H4 (cell line): ENCODE measurements at regions not wholly inside any gene's neighbourhood (a gene's known extent, or its start where the extent isn't known, plus 50 kb on each side); places are given as distances from the start of the nearest gene placed in this dataset.
"Not testable (repeated sequence)": the region's sequence is repeated elsewhere in the genome, so short reads cannot be mapped to it uniquely, and the experiment has no call there.

ENCODE experiments used
- DNase-seq: peaks from one replicate; pipeline ENCODE4 v3.0.0-alpha.2; 2015; ENCODE audit warnings: low spot score

DNA sequence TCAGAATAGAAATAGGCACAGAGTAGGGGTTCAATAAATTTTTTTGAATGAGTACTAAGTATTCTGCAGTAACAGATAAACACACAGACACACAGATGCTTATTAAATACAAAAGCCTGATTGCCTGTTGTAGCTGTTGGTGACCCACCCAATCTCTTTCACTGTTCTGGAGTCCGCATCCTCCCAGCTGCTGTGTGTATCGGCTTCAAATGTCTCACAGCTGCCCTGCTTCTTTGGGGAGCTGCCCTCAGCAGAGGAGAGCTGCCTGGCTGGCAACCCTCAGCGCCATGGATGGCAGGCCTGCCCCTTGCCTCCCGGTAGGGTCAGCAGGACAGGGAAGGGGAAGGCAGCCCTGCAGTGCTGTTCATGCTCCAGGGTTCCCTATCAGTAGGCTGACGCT is 50.5 kb upstream of the PRNP start:
- DNase-seq, result no peak

DNA sequence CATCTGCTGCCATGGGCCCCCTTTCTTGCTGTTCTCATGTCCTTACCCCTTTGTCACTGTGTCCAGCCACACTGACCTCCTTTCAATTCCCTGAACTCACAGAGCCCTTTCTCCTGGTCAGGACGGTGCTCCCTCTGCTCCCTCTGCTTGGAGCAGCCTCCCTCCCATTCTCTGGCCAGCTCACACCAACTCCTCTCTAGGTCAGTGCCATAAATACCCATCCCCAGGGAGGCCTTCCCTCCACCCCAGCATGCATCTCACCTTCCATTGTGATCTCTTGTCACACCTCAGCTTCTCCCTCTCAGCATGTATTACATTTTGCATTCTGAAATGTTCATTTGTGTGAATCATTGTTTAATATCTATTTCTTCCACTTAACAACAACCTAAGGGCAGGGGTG is 50.9 kb upstream of the PRNP start:
- no peak for DNase-seq

DNA sequence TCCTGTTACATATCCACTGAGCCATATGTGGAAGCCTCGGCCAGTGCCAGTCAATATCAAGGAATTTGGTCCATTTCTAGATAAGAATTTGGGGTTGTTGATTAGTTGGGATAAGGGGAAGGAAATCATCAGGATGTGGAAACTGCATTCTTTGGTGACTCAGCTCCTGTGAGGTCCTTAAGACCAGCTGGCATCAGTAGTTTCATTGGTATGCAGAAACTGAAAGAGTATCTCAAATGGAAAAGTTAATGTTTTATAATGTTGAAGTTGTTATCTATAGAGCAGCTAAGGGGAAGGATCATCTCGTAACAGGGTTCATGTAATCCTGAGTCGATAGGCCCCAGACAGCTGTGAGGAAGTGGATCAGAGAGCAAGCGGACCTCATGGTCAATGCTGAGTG is 52.5 kb upstream of the PRNP start:
- peak; percentile 65 for DNase-seq

DNA sequence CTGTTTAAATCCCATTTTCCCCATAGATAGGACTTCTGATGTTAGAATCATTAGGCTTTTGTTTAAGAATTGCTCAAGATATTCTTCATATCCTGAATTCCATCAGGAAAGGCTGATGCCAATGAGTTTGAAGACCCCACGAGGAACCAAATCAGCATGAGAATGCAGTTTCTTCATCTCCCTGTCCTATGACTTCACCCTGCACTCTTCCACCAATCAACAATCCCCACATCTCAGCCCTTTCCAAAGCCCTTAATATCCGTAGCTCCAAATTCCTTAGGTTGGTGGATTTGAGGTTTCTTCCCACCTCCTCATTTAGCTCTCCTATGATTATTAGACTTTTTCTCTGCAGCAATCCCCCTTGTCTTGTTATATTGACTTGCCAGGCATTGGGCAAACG is 52.9 kb upstream of the PRNP start:
- DNase-seq, result peak; percentile 40

DNA sequence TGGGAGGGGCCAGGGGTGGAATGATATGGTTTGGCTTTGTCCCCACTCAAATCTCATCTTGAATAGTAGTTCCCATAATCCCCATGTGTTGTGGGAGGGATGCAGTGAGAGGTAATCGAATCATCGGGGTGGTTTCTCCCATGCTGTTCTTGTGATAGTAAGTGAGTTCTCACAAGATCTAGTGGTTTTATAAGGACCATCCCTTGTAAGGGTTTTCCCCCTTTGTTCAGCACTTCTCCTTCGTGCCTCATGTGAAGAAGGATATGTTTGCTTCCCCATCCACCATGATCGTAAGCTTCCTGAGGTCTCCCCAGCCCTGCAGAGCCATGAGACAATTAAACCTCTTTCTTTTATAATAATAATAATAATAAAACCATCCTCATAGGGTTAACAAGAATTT is 53.4 kb upstream of the PRNP start:
- no peak for DNase-seq

DNA sequence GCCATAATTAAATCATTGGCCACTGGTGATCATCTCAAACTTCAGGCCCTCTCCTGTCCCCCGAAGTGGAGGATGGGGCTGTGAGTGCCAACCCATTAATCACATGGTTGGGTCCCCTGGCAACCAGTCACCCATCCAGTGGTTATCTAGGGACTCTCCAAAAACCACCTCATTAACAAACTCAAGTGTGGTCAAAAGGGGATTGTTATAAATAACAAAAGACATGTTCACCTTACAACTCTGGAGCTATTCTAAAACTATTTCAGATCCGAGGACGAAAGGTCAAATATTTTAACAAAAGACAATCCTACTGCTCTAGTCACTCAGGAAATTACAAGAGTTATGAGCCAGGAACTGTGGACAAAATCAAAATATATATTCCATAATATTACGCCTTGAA is 60.0 kb upstream of the PRNP start:
- DNase-seq, result no peak

DNA sequence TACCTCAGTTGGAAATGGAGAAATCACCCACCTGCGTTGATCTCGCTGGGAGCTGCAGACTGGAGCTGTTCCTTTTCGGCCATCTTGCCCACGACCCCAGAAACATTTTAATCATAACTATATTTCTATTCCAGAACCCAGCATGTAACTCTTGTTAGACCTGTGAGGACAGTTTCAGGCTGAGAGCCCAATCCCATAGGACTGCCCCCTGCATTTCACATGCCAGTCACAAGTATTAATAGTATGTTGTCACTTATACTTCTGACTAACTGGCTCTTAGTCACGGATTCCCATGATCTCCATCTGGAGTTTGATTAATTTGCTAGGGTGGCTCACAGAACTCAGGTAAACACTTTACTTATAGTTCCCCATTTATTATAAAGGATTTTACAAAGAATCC is 60.6 kb upstream of the PRNP start:
- no peak for DNase-seq

DNA sequence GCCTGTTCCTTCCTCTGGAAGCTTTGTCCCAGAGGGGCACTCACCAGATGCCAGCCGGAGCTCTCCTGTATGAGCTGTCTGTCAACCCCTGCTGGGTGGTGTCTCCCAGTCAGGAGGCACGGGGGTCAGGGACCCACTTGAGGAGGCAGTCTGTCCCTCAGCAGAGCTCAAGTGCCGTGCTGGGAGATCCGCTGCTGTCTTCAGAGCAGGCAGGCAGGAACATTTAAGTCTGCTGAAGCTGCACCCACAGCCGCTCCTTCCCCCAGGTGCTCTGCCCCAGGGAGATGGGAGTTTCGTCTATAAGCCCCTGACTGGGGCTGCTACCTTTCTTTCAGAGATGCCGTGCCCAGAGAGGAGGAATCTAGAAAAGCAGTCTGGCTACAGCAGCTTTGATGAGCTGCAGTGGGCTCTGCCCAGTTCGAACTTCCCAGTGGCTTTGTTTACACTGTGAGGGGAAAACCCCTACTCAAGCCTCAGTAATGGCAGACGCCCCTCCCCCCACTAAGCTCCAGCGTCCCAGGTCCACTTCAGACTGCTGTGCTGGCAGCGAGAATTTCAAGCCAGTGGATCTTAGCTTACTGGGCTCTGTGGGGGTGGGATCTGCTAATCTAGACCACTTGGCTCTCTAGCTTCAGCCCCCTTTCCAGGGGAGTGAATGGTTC is 61.5 kb upstream of the PRNP start:
- DNase-seq, result not testable (repeated sequence)

DNA sequence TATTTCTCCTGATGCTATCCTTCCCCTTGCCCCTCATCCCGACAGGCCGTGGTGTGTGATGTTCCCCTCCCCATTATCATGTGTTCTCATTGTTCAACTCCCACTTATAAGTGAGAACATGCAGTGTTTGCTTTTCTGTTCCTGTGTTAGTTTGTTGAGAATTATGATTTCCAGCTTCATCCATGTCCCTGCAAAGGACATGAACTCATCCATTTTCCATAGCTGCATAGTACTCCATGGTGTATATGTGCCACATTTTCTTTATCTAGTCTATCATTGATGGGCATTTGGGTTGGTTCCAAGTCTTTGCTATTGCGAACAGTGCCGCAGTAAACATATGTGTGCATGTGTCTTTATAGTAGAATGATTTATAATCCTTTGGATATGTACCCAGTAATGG is 67.1 kb upstream of the PRNP start:
- not testable (repeated sequence) for DNase-seq

DNA sequence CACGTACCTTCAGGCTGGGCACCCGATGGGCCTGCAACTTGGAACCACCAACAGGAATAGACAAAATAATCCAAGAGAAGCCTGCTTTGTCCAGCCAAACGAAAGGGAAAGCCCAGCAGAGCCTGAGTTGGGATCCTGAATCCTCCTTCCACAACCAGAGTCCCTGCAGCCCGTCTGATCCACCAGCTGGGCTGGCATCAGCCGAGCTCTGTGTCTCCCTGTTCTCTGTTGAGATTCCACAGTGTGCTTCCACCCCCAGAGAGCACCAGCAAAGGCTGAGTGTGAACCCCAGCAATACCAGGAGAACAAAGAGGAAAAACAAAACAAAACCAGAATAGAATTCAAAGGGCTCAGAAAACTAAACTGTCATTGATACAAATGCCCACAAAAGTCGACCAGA is 68.8 kb upstream of the PRNP start:
- DNase-seq, result no peak

DNA sequence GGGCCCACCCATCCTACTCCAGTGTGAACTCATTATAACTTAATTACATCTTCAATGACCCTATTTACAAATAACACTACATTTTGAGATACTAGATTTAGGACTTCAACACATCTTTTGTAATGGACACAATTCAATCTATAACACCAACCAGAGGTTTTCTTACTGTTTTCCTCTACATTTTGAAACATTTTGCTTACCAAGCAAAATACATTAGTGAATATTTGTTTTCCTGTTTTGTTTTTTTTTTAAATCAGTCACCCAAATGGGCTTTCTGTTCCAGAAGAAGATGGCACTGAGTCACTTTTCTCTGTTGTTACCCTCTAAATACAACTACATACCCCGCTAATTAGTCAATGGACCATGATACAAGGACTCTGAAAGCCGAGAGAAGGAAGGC is 69.2 kb upstream of the PRNP start:
- DNase-seq, result no peak

DNA sequence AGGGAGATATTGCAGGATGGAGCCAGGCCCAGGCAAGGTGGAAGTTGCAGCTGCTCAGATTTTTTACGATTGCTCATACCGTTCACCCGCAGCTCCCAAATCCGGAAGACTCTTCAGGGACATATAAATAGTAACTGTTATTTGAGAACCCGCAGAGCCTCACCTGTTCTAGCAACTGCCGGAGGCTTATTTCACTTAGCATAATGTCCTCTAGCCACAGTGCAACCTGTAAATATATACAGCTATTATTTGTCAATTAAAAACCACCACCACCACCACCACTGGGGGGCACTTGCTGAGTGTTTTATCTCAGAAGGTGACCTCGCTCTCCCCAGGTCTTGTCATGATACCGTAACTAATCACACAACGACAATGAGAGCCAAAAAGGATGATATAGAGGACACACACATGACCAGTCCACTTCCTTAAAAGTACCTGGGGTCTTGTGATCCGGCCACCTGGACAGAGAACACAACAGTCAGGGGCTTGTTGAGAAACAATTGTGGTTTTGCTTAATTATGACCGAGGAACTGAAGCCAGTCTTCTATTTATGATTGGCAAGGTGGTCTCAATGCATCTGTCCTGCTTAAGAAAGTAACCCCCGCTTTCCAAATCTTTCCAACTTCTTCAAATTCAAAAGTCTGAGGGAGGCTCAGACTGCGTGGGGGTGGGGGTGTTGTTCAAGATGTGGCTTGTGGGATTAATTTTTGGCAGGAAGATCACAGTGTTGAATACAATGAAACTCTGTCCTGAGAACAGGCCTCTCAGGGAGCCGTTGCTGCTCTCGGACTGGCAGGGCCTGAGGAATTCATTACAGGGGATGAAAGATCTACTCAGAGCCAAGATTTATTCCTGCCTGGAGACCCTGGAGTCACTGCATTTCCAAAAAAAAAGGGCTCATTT is 72.3 kb upstream of the PRNP start:
- peak; percentile 60 for DNase-seq

DNA sequence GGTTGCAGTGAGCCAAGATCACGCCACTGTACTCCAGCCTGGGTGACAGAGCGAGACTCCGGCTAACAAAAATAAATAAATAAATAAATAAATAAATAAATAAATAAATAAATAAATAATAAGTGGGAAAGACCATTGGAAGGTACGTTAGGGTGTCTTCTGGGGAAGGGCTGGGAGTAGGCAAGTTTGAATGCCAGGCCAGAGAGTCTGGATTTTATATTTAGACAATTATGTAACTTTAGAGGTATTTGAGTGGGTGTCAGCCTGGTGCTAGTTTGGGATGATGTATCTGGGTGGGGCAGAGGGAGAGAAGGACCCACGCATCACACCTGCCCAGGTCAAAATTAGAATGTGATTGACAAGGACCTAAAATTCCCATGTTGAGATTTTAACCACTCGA is 73.1 kb upstream of the PRNP start:
- no peak for DNase-seq

DNA sequence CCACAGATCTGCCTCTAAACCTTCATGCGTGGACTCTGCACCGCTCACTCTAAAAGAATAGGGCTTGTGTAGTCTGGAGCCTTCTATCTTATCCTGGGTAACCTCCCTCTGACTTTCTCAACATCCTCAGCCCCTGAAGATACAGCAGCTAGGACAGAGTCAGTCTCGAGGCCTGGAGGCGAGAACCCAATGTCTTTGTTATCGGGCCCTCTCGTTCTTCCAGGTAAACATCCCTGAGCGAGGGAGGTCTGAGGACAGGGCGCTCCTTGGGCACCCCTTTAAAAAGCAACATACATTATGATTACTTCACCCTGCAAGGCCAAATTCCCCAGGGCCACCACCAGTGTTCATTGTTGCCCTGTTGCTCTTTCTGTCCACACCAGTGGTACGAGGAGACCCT is 75.4 kb upstream of the PRNP start:
- no peak for DNase-seq

DNA sequence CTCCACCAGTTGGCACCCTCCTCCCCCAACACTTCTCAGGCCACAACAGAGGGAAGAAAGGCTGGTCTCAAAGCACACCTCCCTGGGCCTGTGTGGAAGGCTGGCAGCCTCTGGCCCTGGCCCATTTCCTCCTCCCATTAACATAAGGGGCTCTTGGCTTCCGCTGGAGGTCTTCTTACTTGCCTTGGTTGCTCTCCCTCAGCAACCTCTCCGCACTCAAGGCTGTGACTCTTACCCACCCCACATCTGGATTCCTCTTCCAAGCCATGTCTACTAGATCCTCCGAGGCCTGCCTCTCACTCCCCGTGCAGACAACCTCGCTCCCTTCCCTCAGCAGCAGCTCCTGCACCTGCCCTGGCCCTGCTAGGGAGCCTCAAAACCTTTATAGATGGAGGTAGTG is 76.7 kb upstream of the PRNP start:
- DNase-seq, result no peak

DNA sequence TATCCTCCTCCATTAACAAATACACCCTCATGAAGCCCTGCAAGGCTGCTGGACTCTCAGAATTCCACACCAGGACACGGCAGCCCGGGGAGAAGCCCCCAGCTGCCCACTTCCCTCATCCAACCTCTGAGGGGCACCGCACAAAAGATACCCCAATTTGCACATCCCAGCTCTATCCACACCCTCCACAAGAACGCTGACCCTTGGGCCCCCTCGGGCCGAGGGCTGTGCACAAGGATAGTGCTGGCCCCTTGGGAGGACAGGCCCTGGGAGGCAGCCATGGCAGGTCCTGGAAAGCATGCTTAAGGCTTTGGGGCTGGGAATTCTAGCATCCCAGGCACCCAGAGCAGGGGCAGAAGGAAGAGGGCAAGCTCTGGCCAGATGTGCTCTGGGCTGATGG is 77.4 kb upstream of the PRNP start:
- DNase-seq, result no peak

DNA sequence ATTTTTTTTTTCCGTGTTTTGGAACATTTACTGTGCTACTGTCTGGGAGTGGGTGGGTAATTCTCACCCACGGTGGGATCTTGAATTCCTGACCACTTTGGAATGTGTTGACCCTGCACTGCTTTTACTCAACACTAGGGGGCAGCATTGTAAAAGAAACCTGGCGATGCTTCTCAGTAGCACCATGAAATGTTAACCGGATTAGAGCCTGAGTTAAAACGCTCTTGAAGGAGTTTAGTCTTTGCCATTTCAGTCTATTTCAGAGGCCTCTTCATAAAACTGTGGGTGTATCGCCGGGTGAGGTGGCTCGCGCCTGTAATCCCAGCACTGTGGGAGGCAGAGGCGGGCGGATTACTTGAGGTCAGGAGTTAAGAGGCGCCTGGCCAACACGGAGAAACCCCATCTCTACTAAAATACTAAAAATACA is 79.0 kb upstream of the PRNP start:
- DNase-seq, result peak; percentile 54

DNA sequence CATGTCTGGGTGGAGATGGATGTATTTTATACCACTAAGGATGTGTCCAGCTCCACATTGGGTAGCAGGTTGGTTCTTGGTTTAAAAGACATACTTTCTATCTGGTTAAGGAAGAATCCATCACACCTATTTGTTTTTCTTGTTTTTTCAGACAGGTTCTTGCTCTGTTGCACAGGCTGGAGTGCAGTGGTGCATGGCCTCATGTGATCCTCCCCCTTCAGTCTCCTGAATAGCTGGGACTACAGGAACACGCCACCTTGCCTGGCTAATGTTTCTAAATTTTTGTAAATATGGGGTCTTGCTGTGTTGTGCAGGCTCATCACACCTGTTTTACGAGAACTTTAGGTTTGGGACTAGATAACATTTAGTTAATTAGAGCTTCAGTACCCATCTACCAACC is 80.2 kb upstream of the PRNP start:
- no peak for DNase-seq

DNA sequence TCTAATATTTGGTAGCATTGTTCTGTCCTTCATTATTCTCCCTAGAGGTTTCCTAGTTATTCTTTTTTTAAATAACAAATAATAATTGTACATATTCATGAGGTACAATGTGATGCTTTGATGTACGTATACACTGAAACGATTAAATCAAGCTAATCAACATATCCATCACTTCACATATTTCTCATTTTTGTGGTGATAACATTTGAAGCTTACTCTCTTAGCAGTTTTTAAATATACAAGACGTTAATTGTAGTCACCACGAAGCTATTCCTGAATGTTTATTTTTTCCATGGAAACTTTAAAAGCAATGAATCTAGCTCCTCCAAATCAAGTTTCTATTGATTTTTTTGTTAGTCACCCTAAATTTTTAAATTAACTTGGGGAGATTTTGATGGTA is 81.1 kb upstream of the PRNP start:
- DNase-seq, result no peak

DNA sequence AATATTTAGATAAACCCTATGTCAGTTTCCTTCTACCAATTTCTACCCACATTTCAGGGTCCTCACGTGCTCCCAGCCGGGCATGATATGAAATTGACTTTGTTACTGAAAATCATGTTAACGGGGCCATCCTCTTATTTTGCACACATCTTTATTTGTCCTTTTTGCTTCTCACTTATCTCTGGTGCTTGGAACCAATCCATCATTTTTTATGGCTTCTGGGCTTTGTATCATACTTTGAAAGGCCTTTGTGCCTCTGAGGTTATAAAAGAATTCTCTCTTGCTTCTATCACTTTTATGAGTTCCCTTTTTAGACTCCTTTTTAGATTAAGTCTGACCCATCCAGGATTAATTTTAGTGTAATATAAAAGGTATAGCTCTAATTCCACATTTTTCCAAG is 81.7 kb upstream of the PRNP start:
- DNase-seq, result no peak

DNA sequence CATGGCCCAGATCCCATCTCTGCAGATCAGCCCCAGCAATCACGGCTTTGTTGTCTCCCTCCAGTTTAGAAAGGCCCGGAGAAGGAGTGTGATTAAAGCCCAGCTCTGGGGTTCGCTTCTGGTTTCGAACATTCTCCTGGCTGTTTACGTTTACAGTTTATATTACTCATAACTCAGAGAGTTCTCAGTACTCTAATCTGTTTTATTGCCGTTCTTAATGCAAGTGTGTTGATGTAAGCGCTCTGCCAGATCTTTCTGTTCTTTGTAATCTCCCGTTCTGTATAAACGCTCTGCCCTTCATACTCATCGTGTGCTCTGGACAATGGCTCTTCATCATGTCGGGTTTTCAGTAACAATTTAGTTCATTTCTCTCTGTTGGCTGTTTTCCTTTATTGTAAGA is 82.5 kb upstream of the PRNP start:
- peak; percentile 79 for DNase-seq

DNA sequence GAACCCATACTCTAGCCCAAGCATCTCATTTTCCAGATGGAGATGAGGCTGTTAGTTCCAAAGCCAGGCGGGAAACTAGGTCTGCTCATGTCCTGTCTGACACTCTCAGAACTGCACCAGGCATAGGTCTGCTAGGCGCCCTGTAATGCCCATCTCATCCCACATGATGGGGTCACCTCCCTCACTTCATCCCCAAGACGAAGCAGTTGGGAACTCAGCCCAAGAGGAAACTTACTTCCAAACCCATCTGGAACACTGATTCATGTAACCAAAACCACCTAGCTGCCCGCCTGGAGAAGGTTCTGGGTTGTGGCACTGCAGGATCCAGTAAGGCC is 84.0 kb upstream of the PRNP start:
- DNase-seq, result peak; percentile 21

DNA sequence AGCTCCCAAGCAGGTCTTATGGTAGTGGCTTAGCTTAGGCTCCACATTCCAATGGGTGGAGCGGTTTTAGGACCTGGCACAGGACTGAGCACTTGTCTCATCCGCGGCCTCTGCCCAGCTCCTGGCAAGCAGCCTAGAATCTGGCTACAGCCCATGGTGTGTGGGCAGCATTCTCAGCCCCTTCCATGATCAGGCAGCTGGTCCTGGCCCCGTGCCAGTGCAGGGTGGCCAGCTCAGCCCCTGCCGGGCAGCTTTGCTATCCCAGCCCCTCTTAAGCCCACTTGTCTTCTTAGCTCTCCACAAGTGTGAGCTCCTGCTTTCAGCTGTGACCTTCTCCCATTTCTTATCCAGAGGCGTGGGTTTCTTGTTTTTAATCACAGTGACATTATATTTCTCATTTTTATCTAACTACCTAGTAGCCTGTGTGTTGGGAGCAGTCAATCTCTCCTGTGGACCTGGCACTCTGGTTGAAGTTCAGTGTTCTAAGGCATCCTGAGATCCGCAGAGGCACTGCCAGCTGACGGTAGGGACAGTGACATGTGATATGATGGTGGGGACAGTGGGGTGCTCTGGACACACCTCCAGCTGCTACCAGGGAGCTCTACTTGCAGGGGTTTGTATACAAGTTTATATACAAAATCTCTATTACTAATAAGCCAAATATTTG is 84.5 kb upstream of the PRNP start:
- DNase-seq, result peak; percentile 80
